ENCODE measurements at regions not wholly inside any gene's neighbourhood (a gene's known extent, or its start where the extent isn't known, plus 50 kb on each side); places are given as distances from the start of the nearest gene placed in this dataset.

- no peak for TF ChIP-seq CTCF (conservative IDR thresholded peaks at IDR 0.05)
- TF ChIP-seq ZFX (IDR thresholded peaks at IDR 0.05): no peak
- no peak overlapping the region for H3K27ac ChIP-seq
These were observed 129.8 kb upstream of the USP15 start for GRCh38 chr12:62130402-62130801.

GRCh38 chr12:62130834-62131552, 129.2 kb upstream of the USP15 start:
- no peak for TF ChIP-seq CTCF (conservative IDR thresholded peaks at IDR 0.05)
- TF ChIP-seq ZFX (IDR thresholded peaks at IDR 0.05): no peak
- no peak overlapping the region for H3K27ac ChIP-seq

GRCh38 chr12:62133440-62133839, 126.8 kb upstream of the USP15 start:
- TF ChIP-seq ZFX (IDR thresholded peaks at IDR 0.05) (no peak), CTCF (conservative IDR thresholded peaks at IDR 0.05) (no peak)
- H3K27ac ChIP-seq: no peak overlapping the region

- no peak for TF ChIP-seq ZFX (IDR thresholded peaks at IDR 0.05)
- TF ChIP-seq CTCF (conservative IDR thresholded peaks at IDR 0.05): no peak
- no peak overlapping the region for H3K27ac ChIP-seq
These were observed 124.5 kb upstream of the USP15 start for GRCh38 chr12:62135553-62136200.

GRCh38 chr12:62136496-62136895, 123.7 kb upstream of the USP15 start:
- TF ChIP-seq ZFX (IDR thresholded peaks at IDR 0.05): no peak
- no peak for TF ChIP-seq CTCF (conservative IDR thresholded peaks at IDR 0.05)
- no peak overlapping the region for H3K27ac ChIP-seq

GRCh38 chr12:62138527-62138926, 121.7 kb upstream of the USP15 start:
- H3K27ac ChIP-seq: no peak overlapping the region
- TF ChIP-seq CTCF (conservative IDR thresholded peaks at IDR 0.05) (no peak), ZFX (IDR thresholded peaks at IDR 0.05) (no peak)

- no peak overlapping the region for H3K27ac ChIP-seq
- TF ChIP-seq ZFX (IDR thresholded peaks at IDR 0.05): no peak
- TF ChIP-seq CTCF (conservative IDR thresholded peaks at IDR 0.05): no peak
These were observed 113.9 kb upstream of the USP15 start for GRCh38 chr12:62146318-62146717.
